Choroid plexus epithelial cell (primary cell): ENCODE measurements at regions not wholly inside any gene's neighbourhood (a gene's known extent, or its start where the extent isn't known, plus 50 kb on each side); places are given as distances from the start of the nearest gene placed in this dataset.

Source experiments
- DNase-seq: peaks from one replicate; pipeline ENCODE4 v3.0.0-alpha.2; 2010; ENCODE audit warnings: low read depth
- H3K4me3 ChIP-seq: 2 replicates; pipeline ENCODE4 v1.5.1; 2011; ENCODE audit warnings: low read depth, mild to moderate bottlenecking, control low read depth, low read length, moderate library complexity
- TF ChIP-seq, protein P1 (sequence below): conservative IDR thresholded peaks from 2 replicates; pipeline ENCODE4 v1.5.1; 2011; ENCODE audit warnings: low read depth, mild to moderate bottlenecking, control low read depth, inconsistent platforms, low read length, moderate library complexity

DNA sequence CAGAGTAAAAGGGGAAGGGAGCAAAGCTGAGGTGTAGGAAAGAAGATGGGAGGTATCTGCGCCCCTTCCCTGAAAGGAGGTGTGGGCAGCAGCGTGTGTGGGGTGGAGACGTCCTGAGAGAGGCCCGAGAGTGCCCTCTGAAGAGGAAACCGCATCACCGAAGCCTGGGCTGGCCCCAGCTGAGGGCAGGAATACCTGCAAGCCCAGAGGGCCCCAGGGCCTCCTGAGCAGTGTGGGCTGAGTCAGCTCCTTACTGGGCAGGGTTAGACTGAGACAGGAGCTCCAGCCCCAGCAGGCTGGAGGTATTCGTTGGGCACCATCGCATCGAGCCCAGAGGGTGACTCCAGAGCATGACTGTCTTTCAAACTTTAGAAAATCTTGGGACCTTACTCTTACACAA lies 534.0 kb upstream of the B3GAT1 start:
- H3K4me3 ChIP-seq, result no peak overlapping the region
- no peak for DNase-seq
- TF ChIP-seq, protein P1, sequence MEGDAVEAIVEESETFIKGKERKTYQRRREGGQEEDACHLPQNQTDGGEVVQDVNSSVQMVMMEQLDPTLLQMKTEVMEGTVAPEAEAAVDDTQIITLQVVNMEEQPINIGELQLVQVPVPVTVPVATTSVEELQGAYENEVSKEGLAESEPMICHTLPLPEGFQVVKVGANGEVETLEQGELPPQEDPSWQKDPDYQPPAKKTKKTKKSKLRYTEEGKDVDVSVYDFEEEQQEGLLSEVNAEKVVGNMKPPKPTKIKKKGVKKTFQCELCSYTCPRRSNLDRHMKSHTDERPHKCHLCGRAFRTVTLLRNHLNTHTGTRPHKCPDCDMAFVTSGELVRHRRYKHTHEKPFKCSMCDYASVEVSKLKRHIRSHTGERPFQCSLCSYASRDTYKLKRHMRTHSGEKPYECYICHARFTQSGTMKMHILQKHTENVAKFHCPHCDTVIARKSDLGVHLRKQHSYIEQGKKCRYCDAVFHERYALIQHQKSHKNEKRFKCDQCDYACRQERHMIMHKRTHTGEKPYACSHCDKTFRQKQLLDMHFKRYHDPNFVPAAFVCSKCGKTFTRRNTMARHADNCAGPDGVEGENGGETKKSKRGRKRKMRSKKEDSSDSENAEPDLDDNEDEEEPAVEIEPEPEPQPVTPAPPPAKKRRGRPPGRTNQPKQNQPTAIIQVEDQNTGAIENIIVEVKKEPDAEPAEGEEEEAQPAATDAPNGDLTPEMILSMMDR, result no peak

DNA sequence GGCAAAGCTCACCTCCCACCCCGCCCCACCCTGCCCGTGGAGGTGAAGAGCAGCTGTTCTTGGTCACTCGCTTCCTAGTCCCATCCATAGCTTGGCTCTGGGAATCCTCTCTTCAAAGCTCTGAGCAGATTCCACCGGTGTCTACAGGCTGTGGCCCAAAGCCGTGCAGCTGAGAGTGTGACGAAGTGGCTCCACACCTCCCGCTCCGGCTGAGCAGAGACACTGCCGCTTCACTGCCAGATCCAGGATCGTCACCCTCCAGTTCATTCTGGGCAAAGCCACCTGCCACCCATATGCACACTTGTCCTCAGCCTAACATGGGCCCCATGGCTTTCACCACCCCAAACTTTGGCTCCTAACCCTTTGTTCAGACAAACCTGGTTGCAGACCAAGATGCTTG lies 532.9 kb upstream of the B3GAT1 start:
- TF ChIP-seq, protein P1, result no peak
- no peak for DNase-seq
- H3K4me3 ChIP-seq, result no peak overlapping the region

DNA sequence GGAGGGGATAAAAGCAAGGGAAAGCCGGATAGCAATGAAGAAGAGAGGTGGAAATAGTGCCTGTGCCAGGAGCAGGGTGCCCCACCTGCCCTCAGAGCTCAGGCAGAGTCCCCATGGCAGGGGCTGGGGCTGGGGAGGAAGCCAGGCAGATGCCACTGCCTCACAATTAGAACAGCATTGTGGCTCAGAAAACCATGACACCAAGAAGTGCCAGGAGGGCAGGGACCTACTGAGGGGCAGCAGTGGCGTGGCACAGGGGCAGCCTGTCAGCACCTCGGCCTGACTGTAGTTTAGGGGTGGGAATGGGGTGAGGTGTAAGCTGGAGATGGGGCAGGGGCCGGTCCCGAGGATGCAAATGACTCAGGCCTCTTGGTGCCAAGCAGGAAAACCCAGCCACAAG lies 532.1 kb upstream of the B3GAT1 start:
- H3K4me3 ChIP-seq, result no peak overlapping the region
- DNase-seq, result no peak
- TF ChIP-seq, protein P1, result no peak

DNA sequence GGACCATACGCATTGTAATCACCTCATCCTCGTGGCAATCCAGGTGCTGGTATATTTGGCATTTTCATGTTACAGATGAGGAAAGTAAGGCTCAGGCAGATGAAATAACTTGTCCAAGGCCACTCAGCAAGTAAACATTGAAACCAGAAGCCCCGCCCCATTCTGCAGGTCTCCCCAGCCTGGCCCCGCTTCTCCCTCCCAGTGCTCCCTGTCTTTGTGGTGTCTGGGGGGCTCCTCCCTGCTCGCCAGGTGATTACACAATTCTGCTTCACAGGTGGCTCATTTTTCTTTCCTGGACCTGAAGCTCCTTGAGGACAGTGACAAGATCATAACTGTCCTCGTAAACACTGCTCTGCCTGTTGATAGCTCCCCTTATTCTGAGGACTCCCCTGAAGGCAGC lies 531.5 kb upstream of the B3GAT1 start:
- no peak overlapping the region for H3K4me3 ChIP-seq
- DNase-seq, result no peak
- TF ChIP-seq, protein P1, result no peak

DNA sequence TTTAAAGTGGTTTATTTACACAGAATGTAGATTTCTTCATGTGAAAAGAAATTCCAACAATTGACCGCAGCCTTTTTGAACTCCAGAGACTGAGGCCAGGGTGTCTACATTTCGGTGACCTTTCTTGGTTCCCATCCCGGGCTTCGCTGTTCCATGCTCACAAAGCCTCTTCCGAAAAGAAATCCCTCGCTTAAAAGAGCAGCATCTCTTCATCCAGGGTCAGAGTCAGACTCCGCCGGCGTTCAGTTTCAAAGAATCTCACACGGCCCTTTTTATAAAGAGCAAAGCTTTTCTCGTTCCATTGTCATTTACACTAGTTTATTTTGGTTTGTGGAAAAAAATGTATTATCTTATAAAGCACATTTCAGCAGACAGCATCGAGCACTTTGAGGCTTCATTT lies 530.6 kb upstream of the B3GAT1 start:
- TF ChIP-seq, protein P1, result no peak
- H3K4me3 ChIP-seq, result no peak overlapping the region
- peak; percentile 84 for DNase-seq

DNA sequence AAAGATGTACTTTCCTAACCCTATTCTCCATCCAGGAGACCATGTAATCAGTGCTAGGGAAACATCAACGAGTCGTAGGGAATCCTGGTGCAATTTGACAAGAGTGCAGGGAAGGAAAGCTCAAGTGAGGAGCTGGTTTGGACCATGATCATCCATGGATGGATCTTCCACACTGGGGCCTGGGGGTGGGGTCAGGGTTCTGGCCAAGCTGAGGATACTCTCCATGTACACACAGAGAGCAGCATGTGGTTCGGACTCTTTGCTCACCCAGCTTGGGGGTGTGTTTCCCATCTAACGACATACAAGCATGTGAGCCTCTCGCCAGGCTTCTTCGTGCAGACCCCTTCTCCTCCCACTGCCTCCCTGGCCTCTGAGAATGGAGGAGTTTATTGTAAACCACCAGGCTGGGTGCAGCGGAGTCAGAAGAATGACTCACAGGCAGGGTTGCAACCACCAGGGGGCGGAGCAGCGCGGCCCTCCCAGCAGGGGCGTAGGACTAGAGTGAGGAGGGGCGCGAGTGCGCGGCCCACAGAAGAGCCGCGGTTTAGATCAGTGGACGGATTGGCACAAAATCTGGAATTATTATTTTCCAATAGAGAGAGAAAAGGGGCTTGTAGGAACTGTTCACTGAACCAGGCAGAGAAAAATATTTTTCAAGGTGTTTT lies 530.0 kb upstream of the B3GAT1 start:
- TF ChIP-seq, protein P1, result peak; percentile 75
- H3K4me3 ChIP-seq, result peak overlapping the region; percentile 17
- DNase-seq, result peak; percentile 79

DNA sequence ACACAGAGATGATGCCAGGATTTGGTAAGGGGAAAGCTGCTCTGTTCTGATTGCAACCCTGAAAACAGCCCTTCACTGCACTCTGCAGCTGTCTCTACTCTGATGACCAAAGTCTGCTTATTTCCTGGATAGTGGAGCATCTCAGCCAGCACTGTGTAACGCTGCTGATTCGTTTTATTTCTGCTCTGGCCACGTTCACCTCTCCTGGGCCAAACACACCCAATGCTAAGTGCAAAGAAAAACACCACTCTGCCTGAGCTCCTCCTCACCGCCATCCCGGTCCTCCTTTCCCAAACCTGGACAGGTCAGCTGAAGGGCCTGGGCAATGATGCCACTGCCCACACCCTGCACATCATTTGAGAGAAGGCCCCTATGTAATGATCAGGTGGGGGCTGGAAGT lies 529.3 kb upstream of the B3GAT1 start:
- TF ChIP-seq, protein P1, result no peak
- no peak for DNase-seq
- H3K4me3 ChIP-seq, result no peak overlapping the region
